Kidney epithelial cell (primary cell): ENCODE measurements at regions not wholly inside any gene's neighbourhood (a gene's known extent, or its start where the extent isn't known, plus 50 kb on each side); places are given as distances from the start of the nearest gene placed in this dataset.

ENCODE experiments used
- DNase-seq: peaks from one replicate; pipeline ENCODE4 v3.0.0-alpha.2; 2010; ENCODE audit warnings: low read depth
- H3K27me3 ChIP-seq: 2 replicates; pipeline ENCODE4 v1.6.0; 2011; ENCODE audit warnings: low read length; ENCODE audit not compliant: control insufficient read depth, insufficient read depth
- H3K36me3 ChIP-seq: 2 replicates; pipeline ENCODE4 v1.5.1; 2011; ENCODE audit warnings: low read length; ENCODE audit not compliant: control insufficient read depth, insufficient read depth
- H3K4me3 ChIP-seq: 2 replicates; pipeline ENCODE4 v1.5.1; 2011; ENCODE audit warnings: low read depth, mild to moderate bottlenecking, control low read depth, low read length
- TF ChIP-seq, protein P1 (sequence below): IDR thresholded peaks from 2 replicates; pipeline ENCODE4 v1.5.1; 2011; ENCODE audit warnings: mild to moderate bottlenecking, moderate library complexity, low read length, control low read depth, inconsistent platforms; ENCODE audit not compliant: insufficient read depth, poor library complexity, severe bottlenecking

DNA sequence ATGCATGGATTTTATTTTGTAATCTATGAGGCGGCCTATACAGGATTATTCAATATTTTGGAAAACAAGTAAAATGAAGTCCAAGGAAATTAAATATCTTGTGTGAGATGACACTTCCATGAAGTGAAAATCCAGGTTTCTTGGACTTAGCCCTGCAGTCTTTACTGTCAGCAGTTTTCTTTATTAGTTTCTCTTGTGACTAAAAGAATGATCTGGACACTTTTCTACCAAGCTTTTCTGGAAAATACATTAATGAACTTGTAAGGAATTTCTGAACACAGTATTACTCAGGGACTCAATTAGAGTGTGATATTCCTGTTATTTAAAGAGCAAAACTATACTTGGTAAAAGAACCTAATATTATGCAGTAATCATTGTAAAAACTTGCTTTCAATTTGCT lies 610.4 kb upstream of the SLC8A1 start:
- H3K36me3 ChIP-seq, result no peaks in the 10 kb centered on the region
- H3K27me3 ChIP-seq, result no peaks in the 10 kb centered on the region
- TF ChIP-seq, protein P1, sequence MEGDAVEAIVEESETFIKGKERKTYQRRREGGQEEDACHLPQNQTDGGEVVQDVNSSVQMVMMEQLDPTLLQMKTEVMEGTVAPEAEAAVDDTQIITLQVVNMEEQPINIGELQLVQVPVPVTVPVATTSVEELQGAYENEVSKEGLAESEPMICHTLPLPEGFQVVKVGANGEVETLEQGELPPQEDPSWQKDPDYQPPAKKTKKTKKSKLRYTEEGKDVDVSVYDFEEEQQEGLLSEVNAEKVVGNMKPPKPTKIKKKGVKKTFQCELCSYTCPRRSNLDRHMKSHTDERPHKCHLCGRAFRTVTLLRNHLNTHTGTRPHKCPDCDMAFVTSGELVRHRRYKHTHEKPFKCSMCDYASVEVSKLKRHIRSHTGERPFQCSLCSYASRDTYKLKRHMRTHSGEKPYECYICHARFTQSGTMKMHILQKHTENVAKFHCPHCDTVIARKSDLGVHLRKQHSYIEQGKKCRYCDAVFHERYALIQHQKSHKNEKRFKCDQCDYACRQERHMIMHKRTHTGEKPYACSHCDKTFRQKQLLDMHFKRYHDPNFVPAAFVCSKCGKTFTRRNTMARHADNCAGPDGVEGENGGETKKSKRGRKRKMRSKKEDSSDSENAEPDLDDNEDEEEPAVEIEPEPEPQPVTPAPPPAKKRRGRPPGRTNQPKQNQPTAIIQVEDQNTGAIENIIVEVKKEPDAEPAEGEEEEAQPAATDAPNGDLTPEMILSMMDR, result no peak
- no peak overlapping the region for H3K4me3 ChIP-seq
- no peak for DNase-seq

DNA sequence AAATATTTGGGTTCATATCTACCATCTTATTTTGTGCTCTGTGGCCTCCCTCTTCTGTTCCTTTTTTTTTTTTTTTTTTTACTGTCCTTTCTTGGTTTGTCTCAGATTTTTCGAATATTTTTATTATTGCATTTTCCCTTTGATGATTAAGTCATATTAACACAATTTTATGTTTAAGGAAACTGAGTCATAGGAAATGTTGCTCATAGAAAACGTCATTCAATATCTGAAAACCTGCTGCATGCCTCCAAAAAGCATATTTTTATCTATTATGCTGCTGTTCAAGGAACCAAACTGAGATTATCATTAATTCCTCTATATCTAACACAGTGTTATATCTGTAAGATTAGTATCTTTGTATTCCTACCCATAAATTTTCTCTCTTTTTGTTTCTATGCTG lies 614.3 kb upstream of the SLC8A1 start:
- Histone ChIP-seq H3K36me3 (no peaks in the 10 kb centered on the region), H3K27me3 (no peaks in the 10 kb centered on the region), H3K4me3 (no peak overlapping the region)
- TF ChIP-seq, protein P1, result no peak
- no peak for DNase-seq

DNA sequence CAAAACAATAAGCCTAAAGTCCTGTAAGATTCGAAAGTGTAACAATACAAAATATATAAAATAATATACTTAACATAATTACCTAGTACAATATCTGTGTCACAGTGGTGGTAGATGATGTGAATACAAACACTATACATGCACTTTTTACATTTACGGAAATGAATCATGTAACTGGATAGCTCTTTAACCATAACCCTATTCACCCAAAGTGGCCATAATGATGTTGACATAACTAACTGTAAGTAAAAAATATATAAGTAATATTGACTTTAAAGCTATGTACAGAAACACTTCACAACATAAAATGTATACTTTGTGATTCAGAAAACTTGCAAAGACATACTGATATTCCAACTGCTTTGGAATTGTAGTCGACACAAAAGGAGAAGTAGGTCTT lies 616.9 kb upstream of the SLC8A1 start:
- no peak overlapping the region for H3K4me3 ChIP-seq
- TF ChIP-seq, protein P1, result no peak
- no peak for DNase-seq
- H3K36me3 ChIP-seq, result no peaks in the 10 kb centered on the region
- H3K27me3 ChIP-seq, result no peaks in the 10 kb centered on the region

DNA sequence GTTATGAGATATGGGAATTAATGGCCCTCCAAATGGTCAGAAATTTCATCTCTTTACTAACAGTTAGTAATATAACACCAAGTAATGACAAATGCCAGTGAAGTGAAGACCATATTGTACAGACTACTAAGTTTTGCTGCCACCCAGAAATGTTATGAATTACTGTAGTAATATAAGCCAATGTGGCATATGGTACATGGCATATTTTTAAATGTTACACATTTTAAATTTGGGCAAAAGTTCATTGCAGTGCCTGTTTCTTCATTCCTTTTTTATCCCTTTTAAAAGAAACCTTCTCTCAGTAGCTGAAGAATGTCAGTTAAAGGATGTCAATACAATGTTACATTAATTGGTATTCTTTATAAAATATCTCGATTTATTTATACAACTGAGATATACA lies 626.5 kb upstream of the SLC8A1 start:
- TF ChIP-seq, protein P1, result no peak
- H3K36me3 ChIP-seq, result no peaks in the 10 kb centered on the region
- no peaks in the 10 kb centered on the region for H3K27me3 ChIP-seq
- DNase-seq, result no peak
- H3K4me3 ChIP-seq, result no peak overlapping the region

DNA sequence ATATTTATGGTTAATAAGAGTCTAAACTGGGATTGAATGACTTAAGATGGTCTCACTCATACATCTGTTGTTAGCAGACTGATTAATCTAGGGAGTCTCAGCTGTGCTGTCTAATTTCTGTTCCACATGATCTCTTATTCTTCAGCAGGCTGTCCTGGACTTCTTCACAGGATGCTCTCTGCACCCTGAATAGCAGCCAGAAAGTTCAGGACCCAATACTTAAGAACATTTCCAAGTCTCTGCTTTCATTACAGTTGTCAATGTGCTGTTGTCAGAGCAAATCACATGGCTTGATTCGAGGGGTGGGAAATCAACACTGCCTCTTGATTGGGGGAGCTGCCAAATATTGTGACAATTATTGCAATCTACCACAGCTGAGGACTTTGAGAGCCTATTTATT lies 627.1 kb upstream of the SLC8A1 start:
- Histone ChIP-seq H3K4me3 (no peak overlapping the region), H3K27me3 (no peaks in the 10 kb centered on the region), H3K36me3 (no peaks in the 10 kb centered on the region)
- TF ChIP-seq, protein P1, result no peak
- no peak for DNase-seq

DNA sequence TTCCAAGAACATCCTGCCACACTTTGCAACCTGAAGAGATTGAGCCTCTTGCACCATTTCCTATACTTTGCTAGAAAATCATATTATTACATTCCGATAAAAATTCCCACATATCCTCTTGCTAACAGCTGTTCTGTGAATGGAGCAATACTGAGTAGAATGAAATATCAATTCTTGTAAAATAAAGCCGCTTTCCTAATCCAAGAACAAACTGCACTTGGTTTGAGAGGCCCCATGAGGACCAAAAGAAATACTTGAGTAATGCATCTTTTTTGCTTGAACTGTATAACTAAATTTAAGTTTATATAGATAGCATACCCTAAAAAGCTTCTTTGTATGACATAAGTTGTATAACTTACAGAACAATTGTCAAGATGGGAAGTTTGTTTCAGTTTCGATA lies 632.4 kb upstream of the SLC8A1 start:
- TF ChIP-seq, protein P1, result no peak
- no peaks in the 10 kb centered on the region for H3K36me3 ChIP-seq
- H3K4me3 ChIP-seq, result no peak overlapping the region
- no peak for DNase-seq
- no peaks in the 10 kb centered on the region for H3K27me3 ChIP-seq
